GM19397 (cell line): ENCODE measurements at regions not wholly inside any gene's neighbourhood (a gene's known extent, or its start where the extent isn't known, plus 50 kb on each side); places are given as distances from the start of the nearest gene placed in this dataset.

ENCODE experiments used
- ATAC-seq: cut with Tn5 transposase; IDR thresholded peaks from one replicate; pipeline ENCODE4 v1.9.1; 2021; ENCODE audit warnings: mild to moderate bottlenecking, moderate library complexity; ENCODE audit not compliant: unreplicated experiment

GRCh38 chr20:39479196-39479810, 517.2 kb downstream of the DHX35 start:
- no peak for ATAC-seq

- ATAC-seq, result no peak
These were observed 512.7 kb downstream of the DHX35 start for GRCh38 chr20:39474879-39475278.

GRCh38 chr20:39473536-39473935, 511.4 kb downstream of the DHX35 start:
- no peak for ATAC-seq

GRCh38 chr20:39468703-39469102, 506.6 kb downstream of the DHX35 start:
- ATAC-seq, result no peak

GRCh38 chr20:39464238-39464637, 502.1 kb downstream of the DHX35 start:
- ATAC-seq, result no peak

- no peak for ATAC-seq
These were observed 500.3 kb downstream of the DHX35 start for GRCh38 chr20:39462416-39462945.

- no peak for ATAC-seq
These were observed 496.3 kb downstream of the DHX35 start for GRCh38 chr20:39458452-39458851.

GRCh38 chr20:39453890-39454289, 491.7 kb downstream of the DHX35 start:
- no peak for ATAC-seq

GRCh38 chr20:39452583-39453340, 490.6 kb downstream of the DHX35 start:
- no peak for ATAC-seq

- no peak for ATAC-seq
These were observed 489.2 kb downstream of the DHX35 start for GRCh38 chr20:39451386-39451785.

GRCh38 chr20:39446397-39446796, 484.3 kb downstream of the DHX35 start:
- ATAC-seq, result no peak

GRCh38 chr20:39445095-39445494, 483.0 kb downstream of the DHX35 start:
- ATAC-seq, result no peak

GRCh38 chr20:39433466-39433865, 471.3 kb downstream of the DHX35 start:
- no peak for ATAC-seq

- no peak for ATAC-seq
These were observed 469.1 kb downstream of the DHX35 start for GRCh38 chr20:39431091-39431880.

GRCh38 chr20:39429726-39430125, 467.6 kb downstream of the DHX35 start:
- ATAC-seq, result no peak

- ATAC-seq, result no peak
These were observed 463.0 kb downstream of the DHX35 start for GRCh38 chr20:39424962-39425678.

GRCh38 chr20:39421571-39422105, 459.5 kb downstream of the DHX35 start:
- no peak for ATAC-seq

- no peak for ATAC-seq
These were observed 449.9 kb downstream of the DHX35 start for GRCh38 chr20:39412091-39412490.

GRCh38 chr20:39399463-39399862, 437.3 kb downstream of the DHX35 start:
- ATAC-seq, result no peak

GRCh38 chr20:39398656-39399055, 436.5 kb downstream of the DHX35 start:
- ATAC-seq, result no peak

GRCh38 chr20:39397646-39398045, 435.5 kb downstream of the DHX35 start:
- no peak for ATAC-seq
